ENCODE measurements at regions not wholly inside any gene's neighbourhood (a gene's known extent, or its start where the extent isn't known, plus 50 kb on each side); places are given as distances from the start of the nearest gene placed in this dataset.

- no peak for TF ChIP-seq POLR2A (IDR thresholded peaks at IDR 0.05; ENCODE audit: low read depth, low read length)
- TF ChIP-seq TAF1 (IDR thresholded peaks at IDR 0.05; ENCODE audit: low read depth, low read length) = no peak
- no peak for TF ChIP-seq POLR2AphosphoS5 (IDR thresholded peaks at IDR 0.05; ENCODE audit: low read depth, low read length)
Observed at GRCh38 chr14:38931969-38932652, 170.9 kb downstream of the SEC23A start.

Measured in GM12891 (cell line).